Suppressor macrophage treated with lipopolysaccharide for 4 hours (primary cell): ENCODE measurements at regions not wholly inside any gene's neighbourhood (a gene's known extent, or its start where the extent isn't known, plus 50 kb on each side); places are given as distances from the start of the nearest gene placed in this dataset.
"Not testable (repeated sequence)": the region's sequence is repeated elsewhere in the genome, so short reads cannot be mapped to it uniquely, and the experiment has no call there.

ENCODE experiments used
- DNase-seq: peaks from one replicate; pipeline ENCODE4 v3.0.0-alpha.2; 2020

- DNase-seq: no peak
These were observed 945.3 kb upstream of the GRIA3 start for GRCh38 chrX:122238801-122239200.

GRCh38 chrX:122241959-122242358 lies 942.1 kb upstream of the GRIA3 start:
- DNase-seq: no peak

- no peak for DNase-seq
These were observed 940.0 kb upstream of the GRIA3 start for GRCh38 chrX:122244080-122244479.

GRCh38 chrX:122245175-122245574 lies 938.9 kb upstream of the GRIA3 start:
- no peak for DNase-seq

- DNase-seq: no peak
These were observed 938.1 kb upstream of the GRIA3 start for GRCh38 chrX:122245943-122246342.

GRCh38 chrX:122246937-122247336 lies 937.1 kb upstream of the GRIA3 start:
- no peak for DNase-seq

GRCh38 chrX:122248681-122249080 lies 935.4 kb upstream of the GRIA3 start:
- DNase-seq: no peak

- no peak for DNase-seq
These were observed 931.6 kb upstream of the GRIA3 start for GRCh38 chrX:122252454-122252853.

GRCh38 chrX:122268353-122268752 lies 915.7 kb upstream of the GRIA3 start:
- DNase-seq: no peak

GRCh38 chrX:122269243-122269781 lies 914.8 kb upstream of the GRIA3 start:
- no peak for DNase-seq

GRCh38 chrX:122270809-122271494 lies 913.1 kb upstream of the GRIA3 start:
- no peak for DNase-seq

- DNase-seq: no peak
These were observed 912.1 kb upstream of the GRIA3 start for GRCh38 chrX:122272011-122272410.

- no peak for DNase-seq
These were observed 904.3 kb upstream of the GRIA3 start for GRCh38 chrX:122279746-122280145.

GRCh38 chrX:122299822-122300221 lies 884.3 kb upstream of the GRIA3 start:
- not testable (repeated sequence) for DNase-seq

- DNase-seq: no peak
These were observed 882.6 kb upstream of the GRIA3 start for GRCh38 chrX:122301491-122301890.

- no peak for DNase-seq
These were observed 880.3 kb upstream of the GRIA3 start for GRCh38 chrX:122303761-122304160.

GRCh38 chrX:122344816-122345215 lies 839.3 kb upstream of the GRIA3 start:
- no peak for DNase-seq

- DNase-seq: no peak
These were observed 820.8 kb upstream of the GRIA3 start for GRCh38 chrX:122363112-122363795.

- DNase-seq: not testable (repeated sequence)
These were observed 808.5 kb upstream of the GRIA3 start for GRCh38 chrX:122375533-122375932.

GRCh38 chrX:122389005-122389404 lies 795.1 kb upstream of the GRIA3 start:
- no peak for DNase-seq

- DNase-seq: no peak
These were observed 765.3 kb upstream of the GRIA3 start for GRCh38 chrX:122418758-122419157.

- DNase-seq: no peak
These were observed 762.5 kb upstream of the GRIA3 start for GRCh38 chrX:122421434-122422121.

GRCh38 chrX:122422547-122422946 lies 761.5 kb upstream of the GRIA3 start:
- no peak for DNase-seq

GRCh38 chrX:122434942-122435341 lies 749.1 kb upstream of the GRIA3 start:
- DNase-seq: no peak
